ENCODE measurements at regions not wholly inside any gene's neighbourhood (a gene's known extent, or its start where the extent isn't known, plus 50 kb on each side); places are given as distances from the start of the nearest gene placed in this dataset.

DNA sequence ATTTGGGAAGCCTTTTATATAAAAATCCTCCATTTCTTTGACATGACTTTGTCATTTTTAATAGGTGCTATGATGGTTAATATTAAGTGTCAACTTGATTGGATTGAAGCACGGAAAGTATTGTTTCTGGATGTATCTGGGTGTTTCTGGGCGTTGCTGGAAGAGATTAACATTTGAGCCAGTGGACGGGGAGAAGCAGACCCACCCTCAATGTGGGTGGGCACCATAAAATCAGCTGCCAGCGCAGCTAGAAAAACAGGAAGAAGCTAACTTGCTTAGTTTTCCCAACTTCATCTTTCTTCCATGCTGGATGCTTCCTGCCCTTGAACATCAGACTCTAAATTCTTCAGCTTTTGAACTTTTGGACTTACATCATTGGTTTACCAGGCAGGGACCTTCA, 1003.0 kb downstream of the SORCS3 start:
- TF ChIP-seq CTCF (IDR thresholded peaks at IDR 0.05) (no peak), POLR2A (IDR thresholded peaks at IDR 0.05) (no peak)

All from right lobe of liver (tissue), 4 donors.